ENCODE measurements at regions not wholly inside any gene's neighbourhood (a gene's known extent, or its start where the extent isn't known, plus 50 kb on each side); places are given as distances from the start of the nearest gene placed in this dataset.
"Not testable (repeated sequence)": the region's sequence is repeated elsewhere in the genome, so short reads cannot be mapped to it uniquely, and the experiment has no call there.

DNA sequence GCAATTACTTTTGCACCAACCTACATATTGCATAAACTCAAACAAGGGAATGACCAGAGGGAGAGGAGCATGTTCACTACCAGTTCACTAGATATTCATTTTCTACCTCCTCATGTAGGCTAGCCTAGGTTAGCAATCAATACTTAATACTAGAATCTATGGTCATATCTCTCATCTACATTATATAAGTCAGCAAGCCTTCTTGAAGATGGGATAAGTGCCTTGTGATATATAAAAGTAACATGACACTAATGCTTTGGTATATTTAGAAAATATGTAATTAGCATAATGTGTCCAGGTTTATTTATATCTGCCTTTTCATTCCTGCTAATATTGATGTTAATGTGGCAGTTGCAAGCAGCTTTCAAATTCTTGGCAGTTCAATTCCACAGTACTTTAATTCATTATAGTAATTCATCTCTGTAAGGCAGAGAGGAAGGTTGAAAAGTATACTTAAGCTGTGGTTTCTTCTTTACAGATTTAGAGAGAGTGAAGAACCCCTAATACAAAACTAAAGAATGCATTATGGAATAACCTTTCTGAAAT lies 1613.2 kb upstream of the ACO1 start:
- in situ Hi-C loops (cut with HindIII; ENCODE audit: low sequenced_read_pairs) = no loop called here

DNA sequence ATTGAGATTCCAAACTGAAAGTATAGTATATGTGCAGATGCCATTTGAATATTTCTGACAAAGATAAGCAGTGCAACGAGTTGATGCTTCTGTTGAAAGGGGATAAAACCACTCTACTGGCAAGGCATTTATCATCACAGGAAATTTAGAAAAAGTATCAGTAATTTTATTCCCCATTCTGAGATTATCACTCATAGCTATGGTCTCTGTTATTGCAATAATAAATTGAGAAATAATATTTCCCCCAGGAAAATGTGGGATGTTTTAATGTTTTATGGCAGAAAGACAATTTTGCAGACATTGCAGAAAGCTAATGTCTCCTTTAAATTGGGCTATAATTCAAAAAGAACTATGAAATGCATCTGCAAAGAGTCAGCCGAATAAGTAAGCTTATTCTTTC lies 1612.7 kb upstream of the ACO1 start:
- in situ Hi-C loops (cut with HindIII; ENCODE audit: low sequenced_read_pairs) = no loop called here

DNA sequence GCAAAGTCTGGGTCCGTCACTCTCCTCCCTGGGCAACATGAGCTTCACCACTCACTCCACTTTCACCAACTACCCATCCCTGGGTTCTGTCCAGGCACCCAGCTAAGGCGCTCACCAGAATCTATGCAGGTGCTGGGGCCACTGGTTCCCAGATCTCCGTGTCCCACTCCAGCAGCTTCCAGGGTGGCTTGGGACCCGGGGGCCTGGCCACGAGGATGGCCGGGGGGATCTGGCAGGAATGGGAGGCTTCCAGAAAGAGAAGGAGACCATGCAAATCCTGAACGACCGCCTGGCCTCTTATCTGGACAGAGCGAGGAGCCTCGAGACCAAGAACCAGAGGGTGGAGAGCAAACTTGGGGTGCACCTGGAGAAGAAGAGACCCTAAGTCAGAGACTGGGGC lies 1611.0 kb upstream of the ACO1 start:
- in situ Hi-C loops (cut with HindIII; ENCODE audit: low sequenced_read_pairs) = no loop called here

DNA sequence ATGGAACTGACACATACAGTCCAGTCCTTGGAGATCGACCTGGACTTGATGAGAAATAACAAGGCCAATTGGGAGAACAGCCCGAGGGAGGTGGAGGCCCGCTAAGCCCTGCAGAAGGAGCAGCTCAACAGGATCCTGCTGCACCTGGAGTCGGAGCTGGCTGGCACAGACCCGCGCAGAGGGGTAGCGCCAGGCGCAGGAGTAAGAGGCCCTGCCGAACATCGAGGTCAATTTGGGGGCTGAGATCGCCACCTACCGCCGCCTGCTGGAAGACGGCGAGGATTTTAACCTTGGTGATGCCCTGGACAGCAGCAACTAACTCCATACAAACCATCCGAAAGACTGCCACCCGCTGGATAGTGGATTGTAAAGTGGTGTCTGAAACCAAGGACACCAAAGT lies 1610.1 kb upstream of the ACO1 start:
- in situ Hi-C loops (cut with HindIII; ENCODE audit: low sequenced_read_pairs) = no loop called here

DNA sequence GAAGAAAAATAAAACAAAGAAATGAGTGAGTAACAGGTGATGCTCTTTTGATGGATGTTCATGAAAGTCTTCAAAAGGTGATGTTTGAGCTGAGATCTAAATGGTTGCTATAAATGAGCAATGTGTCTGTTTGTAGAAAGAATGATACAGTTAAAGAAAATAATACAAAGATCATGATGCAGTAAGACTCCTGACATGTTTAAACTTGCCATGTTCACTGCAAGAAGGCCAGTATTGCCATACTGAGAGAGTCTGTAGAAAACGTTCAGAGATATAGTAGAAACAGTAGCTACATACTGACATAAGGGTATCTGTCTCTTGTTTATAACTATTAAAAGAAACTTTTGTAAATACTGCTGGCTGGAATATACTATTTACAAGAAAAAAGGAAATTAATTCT lies 1609.2 kb upstream of the ACO1 start:
- in situ Hi-C loops (cut with HindIII; ENCODE audit: low sequenced_read_pairs) = no loop called here

DNA sequence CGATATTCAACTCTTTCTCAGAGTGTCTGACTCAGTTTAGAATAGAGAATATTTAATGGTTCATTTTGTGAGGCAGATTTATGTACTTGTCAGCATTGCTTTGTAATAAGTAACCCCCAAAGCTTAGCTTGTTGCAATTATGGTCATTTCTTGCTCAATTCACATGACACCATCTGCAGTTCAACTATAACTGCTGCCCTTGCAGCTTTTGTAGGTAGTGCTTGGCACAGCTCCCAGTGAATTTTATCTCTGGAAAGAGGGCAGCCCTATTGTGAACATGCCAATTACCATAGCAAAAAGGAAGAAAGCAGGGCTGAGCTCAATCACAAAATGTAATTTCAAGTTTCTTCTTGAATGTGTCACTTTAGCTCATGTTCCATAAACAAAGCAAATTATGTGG lies 1587.7 kb upstream of the ACO1 start:
- in situ Hi-C loops (cut with HindIII; ENCODE audit: low sequenced_read_pairs) = no loop called here

DNA sequence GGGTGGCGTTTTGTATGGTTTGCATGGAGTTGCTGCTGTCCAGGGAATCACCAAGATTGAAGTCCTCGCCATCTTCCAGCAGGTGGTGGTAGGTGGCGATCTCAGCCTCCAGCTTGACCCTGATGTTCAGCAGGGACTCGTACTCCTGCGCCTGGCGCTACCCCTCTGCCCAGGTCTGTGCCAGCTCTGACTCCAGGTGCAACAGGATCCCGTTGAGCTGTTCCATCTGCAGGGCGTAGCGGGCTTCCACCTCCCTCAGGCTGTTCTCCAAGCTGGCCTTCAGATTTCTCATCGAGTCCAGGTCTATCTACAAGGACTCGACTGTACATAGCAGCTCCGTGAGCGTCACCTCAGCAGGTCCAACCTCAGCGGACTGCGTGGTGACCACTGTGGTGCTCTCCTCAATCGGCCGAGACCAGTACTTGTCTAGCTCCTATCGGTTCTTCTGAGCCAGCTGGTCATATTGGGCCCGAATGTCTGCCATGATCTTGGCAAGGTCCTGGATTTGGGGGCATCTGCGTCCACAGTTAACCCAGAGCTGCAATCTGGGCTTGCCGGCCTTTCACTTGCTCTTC lies 1584.8 kb upstream of the ACO1 start:
- in situ Hi-C loops (cut with HindIII; ENCODE audit: low sequenced_read_pairs) = no loop called here

DNA sequence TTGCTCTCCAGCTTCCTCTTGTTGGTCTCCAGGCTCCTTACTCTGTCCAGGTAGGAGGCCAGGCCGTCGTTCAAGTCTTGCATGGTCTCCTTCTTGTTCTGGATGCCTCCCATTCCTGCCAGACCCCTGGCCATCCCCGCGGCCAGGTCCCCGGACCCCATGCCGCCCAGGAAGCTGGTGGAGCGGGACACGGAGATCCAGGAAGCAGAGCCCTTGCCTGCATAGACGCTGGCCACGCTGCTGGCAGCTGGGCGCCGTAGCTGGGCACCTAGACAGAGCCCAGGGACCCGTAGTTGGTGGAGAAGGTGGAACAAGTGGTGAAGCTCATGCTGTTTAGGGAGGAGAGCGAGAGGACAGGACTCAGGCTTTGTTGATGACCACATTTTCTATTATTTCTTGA lies 1584.0 kb upstream of the ACO1 start:
- in situ Hi-C loops (cut with HindIII; ENCODE audit: low sequenced_read_pairs) = no loop called here

DNA sequence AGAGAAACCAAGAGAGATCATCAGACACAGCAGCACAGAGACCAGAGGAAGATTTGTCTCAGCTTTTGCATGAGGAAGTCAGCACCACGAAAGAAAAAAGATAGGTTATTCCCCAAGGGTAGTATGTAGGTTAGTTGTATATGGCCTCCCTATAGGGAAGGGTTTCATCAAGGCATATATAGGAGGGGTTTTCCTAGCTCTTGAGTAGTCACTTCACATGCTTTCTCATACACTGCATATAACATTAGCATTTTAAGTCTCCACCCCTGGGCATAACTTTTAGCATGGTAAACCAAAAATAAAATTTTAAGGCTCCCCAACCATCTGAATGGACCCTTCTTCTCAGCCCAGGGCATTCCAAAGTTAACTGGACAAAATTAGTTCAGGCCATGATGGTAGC lies 1571.6 kb upstream of the ACO1 start:
- in situ Hi-C loops (cut with HindIII; ENCODE audit: low sequenced_read_pairs) = no loop called here

DNA sequence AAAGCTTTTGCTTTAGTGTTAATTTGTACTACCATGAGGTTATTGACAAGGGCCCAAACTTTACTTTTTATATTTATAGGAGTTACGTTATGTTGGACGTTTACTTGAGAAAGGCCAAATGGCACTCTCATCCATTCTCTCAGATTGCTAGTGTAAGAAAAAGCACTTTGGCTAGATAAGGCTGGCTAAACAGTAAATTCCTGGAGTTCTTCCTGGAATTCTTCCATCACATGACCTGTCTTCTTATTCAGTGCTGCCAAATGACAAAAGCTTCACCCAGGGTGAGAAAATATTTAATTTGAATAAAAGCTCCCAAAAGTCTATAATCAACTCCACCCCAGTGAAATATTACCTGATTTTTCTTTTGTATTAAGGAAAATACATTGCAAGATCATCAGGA lies 1568.9 kb upstream of the ACO1 start:
- in situ Hi-C loops (cut with HindIII; ENCODE audit: low sequenced_read_pairs) = no loop called here

DNA sequence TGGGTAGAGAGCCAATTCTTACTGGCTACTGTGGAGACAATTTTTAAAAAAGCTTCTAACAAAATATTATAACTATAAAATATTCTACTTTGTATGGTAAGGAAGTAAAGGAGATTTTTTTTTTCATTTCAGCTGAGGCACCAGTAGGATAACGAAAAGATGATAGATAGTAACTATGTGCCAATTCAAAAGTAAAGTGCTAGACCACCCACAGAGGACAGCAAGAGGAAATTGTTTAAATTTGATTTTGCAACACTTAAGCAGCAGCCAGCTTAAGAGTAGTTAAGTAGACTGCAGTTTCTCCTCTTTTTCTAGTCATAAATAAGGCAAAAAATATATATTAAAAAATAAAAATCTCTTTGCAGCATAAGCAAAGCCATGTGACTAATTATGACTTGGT lies 1539.3 kb upstream of the ACO1 start:
- in situ Hi-C loops (cut with HindIII; ENCODE audit: low sequenced_read_pairs) = no loop called here

DNA sequence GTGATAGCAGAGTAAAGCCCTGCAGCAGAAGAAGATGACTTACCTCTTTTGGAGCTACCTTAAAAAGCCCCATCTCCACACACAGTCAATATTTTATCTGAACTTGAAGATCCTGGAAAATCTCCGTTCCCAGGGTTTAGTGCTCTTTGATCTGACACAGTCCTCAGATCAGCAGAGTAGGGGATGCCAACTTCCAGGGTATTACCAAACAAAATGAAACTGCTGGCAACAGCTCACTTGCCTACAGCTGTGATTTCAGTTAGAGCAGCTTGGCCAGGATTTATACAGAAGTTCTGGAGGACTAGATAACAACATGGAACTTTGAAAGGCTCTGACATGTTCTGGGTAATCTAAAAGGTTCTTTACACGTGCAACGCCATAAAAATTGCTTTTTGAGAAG lies 1537.8 kb upstream of the ACO1 start:
- in situ Hi-C loops (cut with HindIII; ENCODE audit: low sequenced_read_pairs) = no loop called here

DNA sequence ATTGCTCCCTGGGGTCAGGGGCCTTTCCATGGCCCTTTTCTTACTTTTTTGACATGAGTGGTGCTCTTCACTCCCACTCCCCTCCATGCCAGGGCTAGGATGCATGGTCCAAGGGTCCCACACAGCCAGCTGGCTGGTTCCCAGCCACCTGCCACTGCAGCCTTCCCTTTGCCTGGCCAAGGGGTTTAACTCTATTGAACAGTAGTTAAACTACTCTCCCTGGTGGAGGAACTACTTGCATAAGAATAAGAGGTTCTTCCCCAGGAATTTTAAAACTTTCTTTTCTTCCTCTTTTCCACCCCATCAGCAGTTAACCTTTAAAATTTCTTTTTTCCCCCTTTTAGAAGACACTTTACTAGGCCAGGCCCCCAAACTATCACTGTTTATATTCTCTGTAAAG lies 1532.8 kb upstream of the ACO1 start:
- in situ Hi-C loops (cut with HindIII; ENCODE audit: low sequenced_read_pairs) = no loop called here

DNA sequence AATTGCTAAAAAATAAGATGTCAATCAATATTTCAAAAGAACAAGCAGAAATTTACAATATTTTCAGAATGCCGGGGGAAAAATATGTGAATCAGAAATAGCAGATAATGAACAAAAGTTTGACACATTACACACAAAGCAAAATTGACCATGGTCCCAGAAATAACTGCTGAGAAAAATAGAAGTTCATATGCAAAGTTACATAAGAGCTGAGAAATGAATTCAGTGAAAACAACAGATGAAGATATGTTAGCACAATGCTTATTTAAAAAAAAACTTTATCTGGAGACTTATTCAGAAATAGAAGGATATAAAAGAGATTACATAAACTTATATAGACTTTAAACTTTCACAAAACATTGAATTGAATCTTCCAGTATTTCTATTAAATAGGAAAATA lies 1483.7 kb upstream of the ACO1 start:
- in situ Hi-C loops (cut with HindIII; ENCODE audit: low sequenced_read_pairs) = no loop called here

DNA sequence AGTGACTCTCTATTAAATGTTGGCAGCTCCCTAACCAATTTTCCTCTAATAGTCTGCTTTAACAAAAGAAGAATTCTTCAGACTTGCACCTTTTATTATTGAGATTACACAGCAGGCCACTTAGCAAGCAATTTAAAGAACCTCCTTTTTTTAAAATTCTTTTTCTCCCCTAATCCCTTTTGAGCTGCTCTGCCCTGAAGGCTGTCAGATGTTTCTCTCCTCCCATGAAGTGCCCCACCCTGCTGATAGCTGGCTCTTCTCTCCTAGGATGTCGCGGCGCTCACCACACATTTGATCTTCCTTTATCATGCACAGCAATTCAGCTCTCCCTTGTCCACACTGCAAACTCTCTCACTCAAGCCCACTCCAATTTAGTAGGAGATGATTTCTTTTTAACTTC lies 1471.1 kb upstream of the ACO1 start:
- in situ Hi-C loops (cut with HindIII; ENCODE audit: low sequenced_read_pairs) = no loop called here

DNA sequence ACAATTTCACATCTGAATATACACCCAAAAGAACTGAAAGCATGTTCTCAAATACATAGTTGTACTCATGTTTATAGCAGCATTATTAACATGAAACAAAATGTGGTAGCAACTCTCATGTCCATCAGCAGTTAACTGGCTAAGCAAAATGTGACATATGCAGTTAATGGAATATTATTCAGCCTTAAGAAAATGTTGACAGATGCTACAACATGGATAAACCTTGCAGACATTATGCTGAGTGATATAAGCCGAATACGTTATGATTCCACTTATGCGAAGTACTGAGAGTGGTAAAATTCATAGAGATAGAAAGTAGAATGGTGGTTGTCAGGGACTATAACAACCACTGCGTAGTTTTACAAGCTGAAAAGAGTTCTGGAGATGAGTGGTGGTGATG lies 1469.0 kb upstream of the ACO1 start:
- in situ Hi-C loops (cut with HindIII; ENCODE audit: low sequenced_read_pairs) = no loop called here

DNA sequence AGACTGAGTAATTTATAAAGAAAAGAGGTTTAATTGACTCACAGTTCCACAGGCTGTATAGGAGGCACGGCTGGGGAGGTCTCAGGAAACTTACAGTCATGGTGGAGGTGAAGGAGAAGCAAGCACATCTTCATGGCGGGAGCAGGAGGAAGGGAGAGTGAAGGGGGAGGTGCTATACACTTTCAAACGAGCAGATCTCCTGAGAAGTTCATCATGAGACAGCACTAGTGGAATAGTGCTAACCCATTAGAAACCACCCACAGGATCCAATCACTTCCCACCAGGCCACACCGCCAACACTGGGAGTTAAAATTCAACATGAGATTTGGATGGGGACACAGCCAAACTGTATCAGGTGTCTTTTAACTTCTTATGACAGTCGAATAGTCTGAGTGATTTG lies 1459.3 kb upstream of the ACO1 start:
- in situ Hi-C loops (cut with HindIII; ENCODE audit: low sequenced_read_pairs) = no loop called here

DNA sequence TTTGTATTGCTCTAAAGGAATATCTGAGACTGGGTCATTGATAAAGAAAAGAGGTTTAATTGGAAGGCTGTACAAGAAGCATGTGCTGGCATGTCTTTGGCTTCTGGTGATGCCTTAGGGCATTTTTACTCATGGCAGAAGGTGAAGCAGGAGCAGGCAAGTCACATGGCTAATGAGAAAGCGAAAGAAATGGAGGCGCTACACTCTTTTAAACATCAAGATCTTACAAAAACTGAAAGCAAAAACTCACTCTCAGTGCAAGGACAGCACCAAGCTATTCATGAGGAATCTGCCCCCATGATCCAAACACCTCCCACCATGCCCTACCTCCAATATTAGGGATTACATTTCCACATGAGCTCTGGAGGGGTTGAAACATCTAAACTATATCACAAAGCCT lies 1458.8 kb upstream of the ACO1 start:
- in situ Hi-C loops (cut with HindIII; ENCODE audit: low sequenced_read_pairs) = no loop called here

DNA sequence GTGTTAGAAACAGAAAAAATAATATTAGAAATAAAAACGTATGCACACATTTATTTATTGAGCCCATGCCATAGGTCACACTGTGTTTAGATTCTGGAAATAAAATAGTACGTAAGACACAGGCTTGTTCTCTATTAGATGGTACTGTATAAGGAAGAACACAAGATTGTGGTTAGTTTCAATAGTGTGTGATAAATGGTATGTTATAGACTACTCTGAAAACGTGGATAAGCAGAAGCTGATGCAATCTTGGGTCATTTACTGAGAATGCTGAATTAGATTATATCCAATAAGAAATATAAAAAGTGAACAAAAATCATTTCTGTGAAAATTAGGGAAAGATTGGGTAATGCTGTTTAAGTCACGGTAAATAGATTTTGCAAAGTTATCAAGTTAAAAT lies 1456.4 kb upstream of the ACO1 start:
- in situ Hi-C loops (cut with HindIII; ENCODE audit: low sequenced_read_pairs) = no loop called here

DNA sequence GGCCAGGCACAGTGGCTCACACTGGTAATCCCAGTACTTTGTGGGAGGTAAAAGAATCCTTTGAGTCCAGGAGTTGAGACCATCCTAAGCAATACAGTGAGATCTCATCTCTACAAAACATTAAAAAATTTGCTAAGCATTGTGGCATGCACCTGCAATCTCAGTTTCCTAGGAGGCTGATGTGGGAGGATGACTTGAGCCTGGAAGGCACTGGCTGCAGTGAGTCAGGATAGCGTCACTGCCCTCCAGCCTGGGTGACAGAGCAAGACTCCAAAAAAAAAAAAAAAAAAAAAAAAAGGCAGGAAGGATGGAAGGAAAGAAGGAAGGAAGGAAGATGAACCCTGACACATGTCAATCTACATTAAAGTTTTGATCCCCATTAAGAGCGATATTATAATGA lies 1452.2 kb upstream of the ACO1 start:
- in situ Hi-C loops (cut with HindIII; ENCODE audit: low sequenced_read_pairs) = no loop called here

DNA sequence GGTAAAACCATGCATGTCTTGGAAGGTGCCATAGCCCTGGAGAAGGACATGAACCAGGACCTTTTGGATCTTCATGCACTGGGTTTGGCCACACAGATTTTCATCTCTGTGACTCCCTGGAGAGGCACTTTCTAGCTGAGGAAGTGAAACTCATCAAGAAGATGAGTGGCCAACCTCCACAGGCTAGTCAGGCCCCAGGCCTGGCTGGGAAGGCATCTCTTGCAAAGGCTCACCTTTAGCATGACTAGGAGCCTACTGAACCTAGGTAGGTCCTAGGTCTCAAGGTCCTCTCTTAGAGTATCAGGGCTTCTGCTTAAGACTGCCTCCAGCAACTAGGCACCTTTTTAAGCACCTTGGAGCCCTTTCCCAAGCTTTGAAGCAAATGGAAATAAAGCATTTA lies 1448.7 kb upstream of the ACO1 start:
- in situ Hi-C loops (cut with HindIII; ENCODE audit: low sequenced_read_pairs) = no loop called here

DNA sequence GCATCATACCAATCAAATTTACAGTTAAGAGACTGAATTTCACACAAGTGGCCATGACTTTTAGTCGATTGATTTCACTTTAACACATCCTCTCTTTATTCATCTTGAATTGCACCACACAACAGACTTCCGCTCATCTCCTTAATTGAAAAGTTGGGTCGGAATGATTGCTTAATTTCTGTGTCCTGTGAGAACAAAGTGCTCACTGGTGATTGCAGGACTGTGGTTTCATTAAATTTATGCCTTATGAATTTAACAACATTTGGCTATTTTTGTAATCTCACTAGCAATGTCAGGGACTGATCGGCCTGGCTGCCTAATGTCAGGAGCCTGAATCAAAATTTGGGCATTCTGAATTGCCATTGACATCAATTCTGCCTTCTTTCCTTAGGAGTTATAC lies 1447.3 kb upstream of the ACO1 start:
- in situ Hi-C loops (cut with HindIII; ENCODE audit: low sequenced_read_pairs) = no loop called here

DNA sequence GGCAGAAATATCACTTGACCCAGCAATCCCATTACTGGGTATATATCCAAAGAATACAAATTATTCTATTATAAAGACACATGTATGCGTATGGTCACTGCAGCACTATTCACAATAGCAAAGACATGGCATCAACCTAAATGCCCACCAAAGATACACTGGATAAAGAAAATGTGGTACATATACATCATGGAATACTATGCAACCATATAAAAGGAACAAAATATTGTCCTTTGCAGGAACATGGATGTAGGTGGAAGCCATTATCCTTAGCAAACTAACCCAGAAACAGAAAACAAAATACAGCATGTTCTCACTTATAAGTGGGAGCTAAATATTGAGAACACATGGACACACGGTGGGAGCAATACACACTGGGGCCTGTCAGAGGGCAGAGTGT lies 1441.6 kb upstream of the ACO1 start:
- in situ Hi-C loops (cut with HindIII; ENCODE audit: low sequenced_read_pairs) = not testable (repeated sequence)

Data from DLD1 (cell line).